HG03135 (cell line): ENCODE measurements at regions not wholly inside any gene's neighbourhood (a gene's known extent, or its start where the extent isn't known, plus 50 kb on each side); places are given as distances from the start of the nearest gene placed in this dataset.

ENCODE experiments used
- ATAC-seq: cut with Tn5 transposase; IDR thresholded peaks from one replicate; pipeline ENCODE4 v1.9.1; 2021; ENCODE audit warnings: mild to moderate bottlenecking, moderate library complexity; ENCODE audit not compliant: unreplicated experiment

GRCh38 chr11:45597097-45597496 lies 68.3 kb downstream of the CHST1 start:
- no peak for ATAC-seq

- ATAC-seq = no peak
These were observed 68.9 kb downstream of the CHST1 start for GRCh38 chr11:45596571-45596970.

GRCh38 chr11:45593992-45594391 lies 71.4 kb downstream of the CHST1 start:
- no peak for ATAC-seq

- no peak for ATAC-seq
These were observed 72.8 kb downstream of the CHST1 start for GRCh38 chr11:45592636-45593035.

DNA sequence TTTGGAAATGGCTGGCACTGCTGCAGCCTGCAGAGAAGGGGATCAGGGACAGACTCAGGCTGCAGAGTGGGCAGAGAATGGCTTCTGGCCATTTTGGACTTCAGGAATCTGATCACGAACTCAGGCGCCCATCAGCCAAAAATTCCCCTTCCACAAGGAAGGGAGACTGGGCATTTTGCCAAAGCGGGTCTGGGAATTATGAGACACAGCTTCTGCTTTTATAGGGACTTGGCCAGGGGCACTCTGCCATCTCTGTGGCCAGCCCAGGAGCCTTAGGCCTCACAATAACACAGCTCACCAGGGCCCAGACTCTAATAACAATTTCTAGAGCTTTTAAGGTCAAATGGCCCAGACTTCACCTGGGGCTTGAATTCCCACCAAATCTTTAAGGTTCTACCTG lies 74.7 kb downstream of the CHST1 start:
- ATAC-seq = no peak

DNA sequence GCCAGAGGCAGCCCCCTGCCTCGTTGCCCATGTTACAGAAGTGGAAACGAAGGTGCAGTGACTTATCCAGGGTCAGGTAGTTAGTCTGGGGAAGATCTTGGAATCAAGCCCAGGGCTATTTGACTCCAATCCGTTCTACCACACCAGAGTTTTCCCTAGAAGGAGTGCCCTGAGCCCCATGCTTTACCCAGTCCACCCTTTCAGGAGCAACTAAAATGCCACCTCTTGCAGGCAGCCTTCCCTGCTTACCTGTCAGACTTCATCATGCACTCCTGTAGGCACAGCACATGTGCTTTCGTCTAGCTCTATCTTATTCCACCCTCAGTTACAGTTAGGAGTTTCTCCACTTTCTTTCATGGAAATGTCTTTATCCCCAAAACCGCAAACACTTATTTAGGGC lies 80.2 kb downstream of the CHST1 start:
- no peak for ATAC-seq

- no peak for ATAC-seq
These were observed 81.3 kb downstream of the CHST1 start for GRCh38 chr11:45583981-45584566.

DNA sequence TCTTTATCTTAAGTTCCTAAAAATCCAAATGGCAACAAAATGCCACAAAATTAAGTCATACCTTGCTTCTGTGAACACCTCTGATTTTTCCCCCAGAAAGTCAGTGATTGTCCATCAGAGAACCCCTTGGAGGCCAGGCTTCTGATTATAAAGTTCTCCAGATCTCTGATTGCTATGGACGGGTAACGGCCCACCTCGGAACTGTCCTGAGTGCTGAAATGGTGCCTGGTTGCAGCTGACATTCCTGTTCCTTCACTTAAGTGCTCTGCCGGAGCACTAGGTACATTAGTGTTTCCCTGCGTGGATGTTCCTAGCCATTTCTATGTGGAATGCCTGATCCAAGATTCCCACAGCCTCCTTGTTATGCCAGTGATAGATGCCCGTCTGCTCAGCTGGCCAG lies 85.0 kb downstream of the CHST1 start:
- ATAC-seq = no peak

- no peak for ATAC-seq
These were observed 87.1 kb downstream of the CHST1 start for GRCh38 chr11:45578316-45578715.

DNA sequence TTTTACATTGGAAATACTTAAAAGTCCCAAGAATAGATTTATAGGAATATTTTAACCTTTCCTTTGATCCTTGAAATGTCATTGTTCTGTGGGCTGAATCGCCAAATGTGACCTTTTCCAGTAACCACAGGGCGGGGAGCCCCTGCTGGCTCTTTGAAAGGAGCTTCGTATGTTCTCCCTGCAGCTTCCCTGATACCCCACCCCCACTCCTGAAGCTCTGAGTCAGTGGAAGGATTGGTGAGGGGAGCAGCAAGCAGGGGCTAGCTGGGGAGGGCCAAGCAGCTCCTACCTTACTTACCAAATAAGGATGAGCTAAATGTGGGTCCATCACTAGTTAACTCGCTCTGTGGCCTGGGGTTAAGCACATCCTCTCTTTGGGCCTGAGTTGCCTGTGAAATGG lies 87.7 kb downstream of the CHST1 start:
- no peak for ATAC-seq

- ATAC-seq = no peak
These were observed 88.8 kb downstream of the CHST1 start for GRCh38 chr11:45576461-45577215.

DNA sequence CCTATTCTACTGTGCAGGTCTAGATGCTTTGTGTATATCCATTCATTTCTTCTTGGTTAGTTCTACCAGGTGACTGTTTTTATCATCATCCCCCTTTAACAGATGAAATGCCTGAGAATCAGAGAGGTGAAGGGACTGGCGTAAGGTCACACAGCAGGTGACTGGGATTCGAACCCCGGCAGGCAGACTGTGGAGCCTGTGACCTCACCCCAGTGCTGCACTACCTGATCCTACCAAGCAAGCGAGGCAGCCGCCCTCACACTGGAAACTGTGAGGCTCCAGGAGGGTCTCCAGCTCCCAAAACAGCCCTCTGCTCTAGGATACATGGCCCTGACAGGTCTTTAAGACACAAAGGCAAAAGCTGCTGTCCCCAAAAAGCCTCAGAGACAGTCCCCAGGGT lies 91.7 kb downstream of the CHST1 start:
- ATAC-seq = no peak

- ATAC-seq = no peak
These were observed 92.9 kb downstream of the CHST1 start for GRCh38 chr11:45572354-45573123.

GRCh38 chr11:45569776-45570175 lies 95.6 kb downstream of the CHST1 start:
- ATAC-seq = no peak

DNA sequence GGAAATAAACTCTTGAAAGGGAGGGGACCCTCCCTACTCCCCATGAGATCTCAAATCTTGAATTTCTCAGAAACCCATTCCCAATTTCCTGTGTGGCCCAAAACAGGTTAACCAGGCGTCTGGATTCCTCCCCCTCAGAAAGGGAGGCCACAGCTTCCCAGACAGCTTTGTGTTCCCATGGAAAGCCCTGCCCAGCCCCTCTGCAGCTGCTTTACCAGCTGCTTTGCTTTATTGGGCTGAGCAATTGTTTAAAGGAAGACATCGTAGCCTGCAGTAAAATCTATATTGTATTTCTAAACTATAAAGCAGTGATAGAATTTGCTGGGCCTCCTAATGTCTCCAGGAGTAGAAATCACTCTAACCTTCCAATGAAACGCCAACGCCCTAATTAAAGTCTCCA lies 97.4 kb downstream of the CHST1 start:
- no peak for ATAC-seq

DNA sequence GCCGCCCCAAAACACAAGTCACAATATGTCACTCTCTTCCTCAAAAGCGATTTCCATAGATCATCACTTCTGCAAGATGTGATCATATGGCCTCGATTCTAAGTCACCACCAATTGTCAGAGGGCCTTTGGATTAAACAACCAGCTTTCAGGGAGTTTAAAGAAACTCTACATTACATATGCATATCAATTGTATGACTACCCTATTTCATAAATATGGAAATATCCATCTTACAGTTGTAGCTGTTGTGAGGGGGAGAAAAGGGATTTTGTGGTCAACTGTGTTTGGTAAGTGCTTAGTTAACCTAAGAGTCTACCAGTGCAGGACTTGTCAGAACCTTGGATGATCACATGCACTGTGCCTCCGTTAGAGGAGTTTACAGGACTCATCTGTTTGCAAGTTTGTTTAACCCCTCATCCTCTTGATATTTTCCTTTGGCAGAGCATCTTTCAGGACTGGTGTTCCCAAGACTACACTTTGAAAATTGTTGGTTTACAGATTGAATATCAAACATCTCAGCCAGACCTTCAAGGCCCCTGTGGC lies 99.9 kb downstream of the CHST1 start:
- ATAC-seq = no peak

DNA sequence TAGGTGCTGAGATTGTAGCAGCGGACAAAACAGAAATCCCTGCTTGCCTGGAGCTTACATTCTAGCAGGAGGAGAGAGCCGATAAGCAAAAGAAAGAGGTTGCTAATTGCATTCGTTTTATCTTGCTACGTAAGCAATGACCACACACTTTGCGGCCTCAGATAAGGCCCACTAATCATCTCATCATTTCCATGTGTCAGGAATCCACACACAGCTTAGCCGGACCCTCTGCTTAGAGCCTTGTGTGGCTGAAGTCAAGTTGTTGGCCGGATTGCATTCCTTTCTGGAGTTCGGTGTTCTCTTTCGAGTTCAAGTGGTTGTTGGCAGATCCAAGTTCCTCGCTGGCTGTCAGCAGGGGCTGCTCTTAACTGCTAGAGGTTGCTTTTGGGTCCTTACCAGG lies 101.6 kb downstream of the CHST1 start:
- ATAC-seq = no peak

- no peak for ATAC-seq
These were observed 102.3 kb downstream of the CHST1 start for GRCh38 chr11:45563171-45563570.

- ATAC-seq = no peak
These were observed 104.5 kb downstream of the CHST1 start for GRCh38 chr11:45560913-45561281.

DNA sequence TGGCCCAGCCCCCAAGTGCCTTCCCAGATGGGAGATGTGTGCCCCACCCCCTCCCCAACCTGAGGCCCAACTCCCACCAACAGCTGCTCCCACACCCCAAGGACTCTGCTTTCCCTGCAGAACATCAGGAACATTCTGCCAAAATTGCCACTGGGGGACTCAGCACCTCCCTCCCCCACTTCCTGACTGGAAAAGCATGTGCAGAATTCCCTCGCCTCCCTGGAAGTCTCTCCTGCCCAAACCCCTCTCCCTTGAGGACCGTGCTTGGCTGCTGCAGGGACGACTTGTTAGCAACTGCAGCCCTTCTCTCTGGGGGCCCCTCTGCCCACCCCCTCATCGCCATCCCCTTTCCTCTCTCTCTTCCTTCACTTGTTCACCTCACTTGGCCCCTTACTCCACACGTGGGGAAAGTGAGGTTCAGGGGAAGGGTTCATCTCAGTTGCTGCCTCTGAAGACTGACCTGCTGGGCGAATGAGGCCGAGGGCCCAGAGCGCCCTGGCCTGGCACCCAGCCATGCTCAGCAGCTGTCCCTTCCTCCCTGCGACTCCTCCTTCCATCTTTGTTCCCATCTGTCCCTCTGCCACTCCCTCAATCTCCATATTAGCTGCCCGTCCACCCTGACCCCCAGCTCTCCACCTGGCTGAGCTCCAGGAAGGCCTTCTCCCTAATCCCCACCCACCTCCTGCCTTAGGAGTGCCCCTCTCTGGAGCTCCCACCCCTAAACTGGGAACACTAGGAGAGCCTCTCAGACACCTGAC lies 105.1 kb downstream of the CHST1 start:
- ATAC-seq = no peak
